ENCODE measurements at regions not wholly inside any gene's neighbourhood (a gene's known extent, or its start where the extent isn't known, plus 50 kb on each side); places are given as distances from the start of the nearest gene placed in this dataset.

- TF ChIP-seq CTCF (IDR thresholded peaks at IDR 0.05; ENCODE audit: poor library complexity, severe bottlenecking) (no peak), RAD21 (conservative IDR thresholded peaks at IDR 0.05) (no peak), EZH2 (IDR thresholded peaks at IDR 0.05; ENCODE audit: borderline replicate concordance, insufficient read depth, low read length, poor library complexity, severe bottlenecking) (no peak), TAF1 (IDR thresholded peaks at IDR 0.05; ENCODE audit: low read depth) (no peak), EP300 (conservative IDR thresholded peaks at IDR 0.05; ENCODE audit: poor library complexity, severe bottlenecking) (no peak)
- TF ChIP-seq, protein P1, sequence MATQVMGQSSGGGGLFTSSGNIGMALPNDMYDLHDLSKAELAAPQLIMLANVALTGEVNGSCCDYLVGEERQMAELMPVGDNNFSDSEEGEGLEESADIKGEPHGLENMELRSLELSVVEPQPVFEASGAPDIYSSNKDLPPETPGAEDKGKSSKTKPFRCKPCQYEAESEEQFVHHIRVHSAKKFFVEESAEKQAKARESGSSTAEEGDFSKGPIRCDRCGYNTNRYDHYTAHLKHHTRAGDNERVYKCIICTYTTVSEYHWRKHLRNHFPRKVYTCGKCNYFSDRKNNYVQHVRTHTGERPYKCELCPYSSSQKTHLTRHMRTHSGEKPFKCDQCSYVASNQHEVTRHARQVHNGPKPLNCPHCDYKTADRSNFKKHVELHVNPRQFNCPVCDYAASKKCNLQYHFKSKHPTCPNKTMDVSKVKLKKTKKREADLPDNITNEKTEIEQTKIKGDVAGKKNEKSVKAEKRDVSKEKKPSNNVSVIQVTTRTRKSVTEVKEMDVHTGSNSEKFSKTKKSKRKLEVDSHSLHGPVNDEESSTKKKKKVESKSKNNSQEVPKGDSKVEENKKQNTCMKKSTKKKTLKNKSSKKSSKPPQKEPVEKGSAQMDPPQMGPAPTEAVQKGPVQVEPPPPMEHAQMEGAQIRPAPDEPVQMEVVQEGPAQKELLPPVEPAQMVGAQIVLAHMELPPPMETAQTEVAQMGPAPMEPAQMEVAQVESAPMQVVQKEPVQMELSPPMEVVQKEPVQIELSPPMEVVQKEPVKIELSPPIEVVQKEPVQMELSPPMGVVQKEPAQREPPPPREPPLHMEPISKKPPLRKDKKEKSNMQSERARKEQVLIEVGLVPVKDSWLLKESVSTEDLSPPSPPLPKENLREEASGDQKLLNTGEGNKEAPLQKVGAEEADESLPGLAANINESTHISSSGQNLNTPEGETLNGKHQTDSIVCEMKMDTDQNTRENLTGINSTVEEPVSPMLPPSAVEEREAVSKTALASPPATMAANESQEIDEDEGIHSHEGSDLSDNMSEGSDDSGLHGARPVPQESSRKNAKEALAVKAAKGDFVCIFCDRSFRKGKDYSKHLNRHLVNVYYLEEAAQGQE (IDR thresholded peaks at IDR 0.05; ENCODE audit: borderline replicate concordance) = no peak
Observed at GRCh38 chr5:85841653-85842052, 776.1 kb upstream of the COX7C start.

Measured in neural cell (in vitro differentiated cells).